ENCODE measurements at regions not wholly inside any gene's neighbourhood (a gene's known extent, or its start where the extent isn't known, plus 50 kb on each side); places are given as distances from the start of the nearest gene placed in this dataset.

- no peak overlapping the region for H3K27ac ChIP-seq (ENCODE audit: low read depth, low read length)
- no peak overlapping the region for H3K4me2 ChIP-seq (ENCODE audit: low read length)
- H3K36me3 ChIP-seq (ENCODE audit: control insufficient read depth, low read length), result no peaks in the 10 kb centered on the region; the same call in 1 of the 2 replicates
These were observed 83.2 kb downstream of the RFLNA start for GRCh38 chr12:124377981-124378509.

GRCh38 chr12:124376435-124376834 is 81.5 kb downstream of the RFLNA start:
- no peaks in the 10 kb centered on the region for H3K27me3 ChIP-seq (ENCODE audit: control insufficient read depth, low read length)
- no peak for TF ChIP-seq EZH2phosphoT487 (IDR thresholded peaks at IDR 0.05; ENCODE audit: borderline replicate concordance, low read length)
- TF ChIP-seq CTCF (IDR thresholded peaks at IDR 0.05; ENCODE audit: low read depth, low read length, poor library complexity, severe bottlenecking), result no peak
- H3K9me2 ChIP-seq (replicated peaks; ENCODE audit: control insufficient read depth, low read length), result no peaks in the 10 kb centered on the region
- peaks cover 3% of the 10 kb centered on the region; the same call in 1 of the 2 replicates for H3K36me3 ChIP-seq (ENCODE audit: control insufficient read depth, low read length)
- no peaks in the 10 kb centered on the region for H3F3A ChIP-seq (ENCODE audit: control insufficient read depth, insufficient read depth)
- no peak overlapping the region for H3K4me3 ChIP-seq (ENCODE audit: low read length)
- H3K79me2 ChIP-seq (ENCODE audit: control insufficient read depth, low read length), result no peaks in the 10 kb centered on the region
- H3K4me2 ChIP-seq (ENCODE audit: low read length), result no peak overlapping the region
- H3K4me1 ChIP-seq (ENCODE audit: control insufficient read depth, low read length), result no peaks in the 10 kb centered on the region
- H3K9me3 ChIP-seq (ENCODE audit: control insufficient read depth, insufficient read depth, low read length), result no peaks in the 10 kb centered on the region
- H4K20me1 ChIP-seq (ENCODE audit: control insufficient read depth, insufficient read depth, low read depth, low read length), result no peaks in the 10 kb centered on the region
- H3K27ac ChIP-seq (ENCODE audit: low read depth, low read length), result no peak overlapping the region

More at GRCh38 chr12:124377981-124378509, 83.2 kb downstream of the RFLNA start:
- Histone ChIP-seq H3K9me2 (replicated peaks; ENCODE audit: control insufficient read depth, low read length) (no peaks in the 10 kb centered on the region), H3K4me3 (ENCODE audit: low read length) (no peak overlapping the region), H3K27me3 (ENCODE audit: control insufficient read depth, low read length) (no peaks in the 10 kb centered on the region), H3K4me1 (ENCODE audit: control insufficient read depth, low read length) (no peaks in the 10 kb centered on the region), H4K20me1 (ENCODE audit: control insufficient read depth, insufficient read depth, low read depth, low read length) (no peaks in the 10 kb centered on the region), H3K79me2 (ENCODE audit: control insufficient read depth, low read length) (no peaks in the 10 kb centered on the region), H3K9me3 (ENCODE audit: control insufficient read depth, insufficient read depth, low read length) (no peaks in the 10 kb centered on the region), H3F3A (ENCODE audit: control insufficient read depth, insufficient read depth) (no peaks in the 10 kb centered on the region)
- TF ChIP-seq EZH2phosphoT487 (IDR thresholded peaks at IDR 0.05; ENCODE audit: borderline replicate concordance, low read length), result no peak
- no peak for TF ChIP-seq CTCF (IDR thresholded peaks at IDR 0.05; ENCODE audit: low read depth, low read length, poor library complexity, severe bottlenecking)

- no peaks in the 10 kb centered on the region for H3F3A ChIP-seq (ENCODE audit: control insufficient read depth, insufficient read depth)
- no peak overlapping the region for H3K27ac ChIP-seq (ENCODE audit: low read depth, low read length)
- H3K36me3 ChIP-seq (ENCODE audit: control insufficient read depth, low read length), result peaks cover 3% of the 10 kb centered on the region; the same call in 1 of the 2 replicates
- no peaks in the 10 kb centered on the region for H3K9me2 ChIP-seq (replicated peaks; ENCODE audit: control insufficient read depth, low read length)
- TF ChIP-seq EZH2phosphoT487 (IDR thresholded peaks at IDR 0.05; ENCODE audit: borderline replicate concordance, low read length) (no peak), CTCF (IDR thresholded peaks at IDR 0.05; ENCODE audit: low read depth, low read length, poor library complexity, severe bottlenecking) (no peak)
- H3K9me3 ChIP-seq (ENCODE audit: control insufficient read depth, insufficient read depth, low read length), result no peaks in the 10 kb centered on the region
- no peaks in the 10 kb centered on the region for H3K27me3 ChIP-seq (ENCODE audit: control insufficient read depth, low read length)
- no peak overlapping the region for H3K4me2 ChIP-seq (ENCODE audit: low read length)
- H3K79me2 ChIP-seq (ENCODE audit: control insufficient read depth, low read length), result no peaks in the 10 kb centered on the region
- H3K4me3 ChIP-seq (ENCODE audit: low read length), result no peak overlapping the region
- no peaks in the 10 kb centered on the region for H4K20me1 ChIP-seq (ENCODE audit: control insufficient read depth, insufficient read depth, low read depth, low read length)
- no peaks in the 10 kb centered on the region for H3K4me1 ChIP-seq (ENCODE audit: control insufficient read depth, low read length)
These were observed 80.9 kb downstream of the RFLNA start for GRCh38 chr12:124375789-124376175.
